GM23248 (cell line): ENCODE measurements at regions not wholly inside any gene's neighbourhood (a gene's known extent, or its start where the extent isn't known, plus 50 kb on each side); places are given as distances from the start of the nearest gene placed in this dataset.

Experiments used
- EZH2 ChIP-seq: fragments of 200-600 bp; sonication (generic); IDR thresholded peaks from 2 replicates; pipeline ENCODE4 v1.6.1; 2018; ENCODE audit warnings: antibody characterized with exemption, mild to moderate bottlenecking; ENCODE audit not compliant: insufficient read depth, poor library complexity, severe bottlenecking
- EZH2phosphoT487 ChIP-seq: fragments of 200-600 bp; sonication (generic); IDR thresholded peaks from 2 replicates; pipeline ENCODE4 v1.6.1; 2018; ENCODE audit warnings: antibody characterized with exemption, moderate library complexity, mild to moderate bottlenecking, low read depth; ENCODE audit not compliant: insufficient read depth

- no peak for TF ChIP-seq EZH2
- TF ChIP-seq EZH2phosphoT487 = no peak
These were observed 445.2 kb downstream of the SQOR start for GRCh38 chr15:46080016-46080415.
